Neuronal stem cell (in vitro differentiated cells): ENCODE measurements at regions not wholly inside any gene's neighbourhood (a gene's known extent, or its start where the extent isn't known, plus 50 kb on each side); places are given as distances from the start of the nearest gene placed in this dataset.

Source experiments
- DNase-seq: peaks from one replicate; pipeline ENCODE4 v3.0.0-alpha.2; 2013; ENCODE audit warnings: low spot score
- H2AFZ ChIP-seq: one replicate; pipeline ENCODE4 v1.6.1; 2013; ENCODE audit warnings: mild to moderate bottlenecking, low read length, inconsistent platforms
- H2AK5ac ChIP-seq: 2 replicates; pipeline ENCODE4 v1.6.1; 2013; ENCODE audit warnings: low read depth, mild to moderate bottlenecking, inconsistent platforms, low read length, moderate library complexity, mixed read lengths
- H2BK120ac ChIP-seq: 2 replicates; pipeline ENCODE4 v1.6.1; 2013; ENCODE audit warnings: low read depth, mild to moderate bottlenecking, inconsistent platforms, low read length, moderate library complexity, mixed read lengths
- H2BK12ac ChIP-seq: one replicate; pipeline ENCODE4 v1.6.1; 2013; ENCODE audit warnings: low read length, inconsistent platforms
- H2BK15ac ChIP-seq: 2 replicates; pipeline ENCODE4 v1.6.1; 2013; ENCODE audit warnings: mild to moderate bottlenecking, low read length, inconsistent platforms, mixed read lengths
- H2BK5ac ChIP-seq: one replicate; pipeline ENCODE4 v1.6.1; 2013; ENCODE audit warnings: inconsistent platforms, mild to moderate bottlenecking, low read length, moderate library complexity
- H3K14ac ChIP-seq: one replicate; pipeline ENCODE4 v1.6.1; 2013; ENCODE audit warnings: low read length, inconsistent platforms
- H3K18ac ChIP-seq: 2 replicates; pipeline ENCODE4 v1.6.1; 2013; ENCODE audit warnings: low read length, inconsistent platforms
- H3K23ac ChIP-seq: 2 replicates; pipeline ENCODE4 v1.6.1; 2013; ENCODE audit warnings: low read depth, mild to moderate bottlenecking, mixed read lengths, low read length, inconsistent platforms; ENCODE audit not compliant: poor library complexity
- H3K27ac ChIP-seq: replicated peaks from 3 replicates; pipeline ENCODE4 v1.5.1; 2013; ENCODE audit warnings: low read length, inconsistent platforms
- H3K27me3 ChIP-seq, 3 experiments: 2 replicates each; pipeline ENCODE4 v1.6.1; 2013; ENCODE audit warnings: low read length in 3 of 3, mild to moderate bottlenecking in 2 of 3, inconsistent platforms in 1 of 3, low read depth in 1 of 3, mixed read lengths in 1 of 3, moderate library complexity in 1 of 3; ENCODE audit not compliant: control insufficient read depth in 3 of 3, insufficient read depth in 3 of 3
- H3K36me3 ChIP-seq, 2 donors: replicated peaks in 1 of 2; 2 replicates each; pipeline ENCODE4 v1.6.1; 2013; ENCODE audit warnings: low read length in 2 of 2; ENCODE audit not compliant: control insufficient read depth in 2 of 2, insufficient read depth in 2 of 2
- H3K4ac ChIP-seq: 2 replicates; pipeline ENCODE4 v1.6.1; 2013; ENCODE audit warnings: inconsistent platforms, mild to moderate bottlenecking, low read length, moderate library complexity
- H3K4me1 ChIP-seq, 2 donors: 1 replicate in 1 of 2; 2 replicates in 1 of 2; pipeline ENCODE4 v1.6.1; 2013; ENCODE audit warnings: low read length in 2 of 2, low read depth in 1 of 2; ENCODE audit not compliant: control insufficient read depth in 2 of 2, insufficient read depth in 1 of 2
- H3K4me2 ChIP-seq: one replicate; pipeline ENCODE4 v1.6.1; 2013; ENCODE audit warnings: mild to moderate bottlenecking, low read length, inconsistent platforms; ENCODE audit not compliant: insufficient read depth, poor library complexity, severe bottlenecking
- H3K4me3 ChIP-seq, 2 donors: 2 replicates each; pipeline ENCODE4 v1.5.1; 2013; ENCODE audit warnings: low read length in 2 of 2, mild to moderate bottlenecking in 2 of 2, inconsistent platforms in 1 of 2, moderate library complexity in 1 of 2
- H3K79me1 ChIP-seq: one replicate; pipeline ENCODE4 v1.6.1; 2013; ENCODE audit warnings: low read depth, mild to moderate bottlenecking, inconsistent platforms, low read length, moderate library complexity
- H3K9ac ChIP-seq: one replicate; pipeline ENCODE4 v1.6.1; 2013; ENCODE audit warnings: mild to moderate bottlenecking, low read depth, low read length, inconsistent platforms; ENCODE audit not compliant: poor library complexity
- H3K9me3 ChIP-seq, 2 donors: replicated peaks in 1 of 2; 2 replicates each; pipeline versions ENCODE3 to v1.6.1; 2013; ENCODE audit warnings: low read length in 2 of 2, mild to moderate bottlenecking in 2 of 2, inconsistent platforms in 1 of 2, low read depth in 1 of 2, mixed read lengths in 1 of 2, moderate library complexity in 1 of 2; ENCODE audit not compliant: control insufficient read depth in 2 of 2, insufficient read depth in 1 of 2
- H4K8ac ChIP-seq: one replicate; pipeline ENCODE4 v1.6.1; 2013; ENCODE audit warnings: low read depth, mild to moderate bottlenecking, inconsistent platforms, low read length, moderate library complexity
- H4K91ac ChIP-seq: one replicate; pipeline ENCODE4 v1.6.1; 2013; ENCODE audit warnings: low read length, low read depth, mild to moderate bottlenecking, inconsistent platforms; ENCODE audit not compliant: poor library complexity
- WGBS, 2 donors: extraction: QIAGEN DNeasy Blood & Tissue Kit; methylation state at CpG; one replicate each; pipeline ENCODE4 v1.1.7; 2013; ENCODE audit warnings: missing lambda C conversion rate in 2 of 2, mixed read lengths in 1 of 2; ENCODE audit not compliant: insufficient read length in 2 of 2, insufficient replicate concordance in 1 of 2; ENCODE audit errors: extremely low coverage in 2 of 2; 5-methylcytosine and 5-hydroxymethylcytosine counted together

GRCh38 chr12:87254381-87255030 lies 774.7 kb downstream of the C12orf50 start:
- no peak overlapping the region for H4K91ac ChIP-seq
- H3K27me3 ChIP-seq, result no peaks in the 10 kb centered on the region
- H3K9ac ChIP-seq, result no peak overlapping the region
- WGBS, 2 donors, result no CpG with 5 or more reads among the region's 2 CpGs
- no peak overlapping the region for H3K4ac ChIP-seq
- H3K23ac ChIP-seq, result no peak overlapping the region
- H3K27ac ChIP-seq, result no peak overlapping the region
- no peaks in the 10 kb centered on the region for H3K4me1 ChIP-seq
- no peak overlapping the region for H3K4me3 ChIP-seq
- no peak overlapping the region for H2BK5ac ChIP-seq
- H2BK12ac ChIP-seq, result no peak overlapping the region
- no peak overlapping the region for H3K14ac ChIP-seq
- DNase-seq, result no peak
- no peak overlapping the region for H2BK120ac ChIP-seq
- H3K79me1 ChIP-seq, result no peaks in the 10 kb centered on the region
- H2BK15ac ChIP-seq, result no peak overlapping the region
- no peak overlapping the region for H4K8ac ChIP-seq
- no peak overlapping the region for H3K4me2 ChIP-seq
- no peak overlapping the region for H2AFZ ChIP-seq
- H3K9me3 ChIP-seq, result no peaks in the 10 kb centered on the region
- H2AK5ac ChIP-seq, result no peak overlapping the region
- H3K18ac ChIP-seq, result no peak overlapping the region
- H3K36me3 ChIP-seq, result no peaks in the 10 kb centered on the region

DNA sequence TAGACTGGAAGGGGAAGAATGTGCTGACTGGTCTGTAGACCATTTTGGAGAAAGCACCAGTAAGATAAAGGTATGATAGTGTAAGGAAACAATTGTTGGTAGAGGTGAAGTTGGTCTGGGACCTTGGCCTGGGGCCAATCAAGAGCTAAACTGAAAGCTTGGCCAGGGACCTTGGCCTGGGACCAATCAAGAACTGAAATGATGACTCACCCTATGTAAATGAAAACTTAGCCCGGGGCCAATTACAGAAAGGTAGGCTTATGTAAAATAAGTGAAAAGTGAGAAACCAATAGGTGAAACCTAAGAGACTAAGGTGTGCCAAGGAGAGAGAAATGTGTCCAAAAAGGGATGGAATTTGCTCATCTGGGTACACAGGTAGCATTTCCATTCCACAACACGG lies 776.0 kb downstream of the C12orf50 start:
- Histone ChIP-seq H2BK12ac (no peak overlapping the region), H3K4me3 (no peak overlapping the region), H2AFZ (no peak overlapping the region), H2BK15ac (no peak overlapping the region), H2AK5ac (no peak overlapping the region), H3K9me3 (no peaks in the 10 kb centered on the region), H3K23ac (no peak overlapping the region), H3K9ac (no peak overlapping the region), H3K27ac (no peak overlapping the region), H3K4me1 (no peaks in the 10 kb centered on the region), H3K27me3 (no peaks in the 10 kb centered on the region), H2BK5ac (no peak overlapping the region), H4K8ac (no peak overlapping the region), H2BK120ac (no peak overlapping the region), H3K4ac (no peak overlapping the region), H3K79me1 (no peaks in the 10 kb centered on the region), H3K18ac (no peak overlapping the region), H3K14ac (no peak overlapping the region), H3K36me3 (no peaks in the 10 kb centered on the region), H3K4me2 (no peak overlapping the region), H4K91ac (no peak overlapping the region)
- DNase-seq, result no peak
- whole genome bisulfite sequencing, 2 donors, result no CpG with 5 or more reads among the region's 2 CpGs

DNA sequence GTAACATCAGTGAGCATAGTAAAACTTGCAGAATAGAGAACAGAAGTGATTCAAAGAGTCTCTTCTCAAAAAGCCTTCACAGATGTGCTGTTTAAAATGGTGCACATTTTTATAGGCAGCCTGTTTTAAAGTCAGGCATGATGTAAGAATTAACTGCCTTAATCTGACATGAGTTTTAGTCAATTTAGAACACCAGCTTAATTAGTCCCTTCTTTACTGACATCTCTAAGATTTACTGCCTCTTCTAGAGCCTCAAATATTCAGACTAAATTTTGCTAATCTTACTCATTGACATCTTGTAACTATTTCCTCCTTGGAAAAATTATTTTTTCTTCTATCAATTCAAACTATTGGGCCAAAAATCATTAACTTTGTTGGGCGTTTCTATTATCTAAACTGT lies 782.5 kb downstream of the C12orf50 start:
- no peak overlapping the region for H4K8ac ChIP-seq
- no peak overlapping the region for H2BK15ac ChIP-seq
- no peak overlapping the region for H3K9ac ChIP-seq
- H3K27ac ChIP-seq, result no peak overlapping the region
- H3K79me1 ChIP-seq, result no peaks in the 10 kb centered on the region
- no peaks in the 10 kb centered on the region for H3K4me1 ChIP-seq
- H3K4me3 ChIP-seq, result no peak overlapping the region
- H4K91ac ChIP-seq, result no peak overlapping the region
- no peak overlapping the region for H3K23ac ChIP-seq
- no peak for DNase-seq
- H3K14ac ChIP-seq, result no peak overlapping the region
- no peak overlapping the region for H3K18ac ChIP-seq
- H2AK5ac ChIP-seq, result no peak overlapping the region
- H3K27me3 ChIP-seq, result no peaks in the 10 kb centered on the region
- H2BK5ac ChIP-seq, result no peak overlapping the region
- no peaks in the 10 kb centered on the region for H3K36me3 ChIP-seq
- no peak overlapping the region for H3K4ac ChIP-seq
- H3K9me3 ChIP-seq, result no peaks in the 10 kb centered on the region
- no peak overlapping the region for H2AFZ ChIP-seq
- H2BK120ac ChIP-seq, result no peak overlapping the region
- H3K4me2 ChIP-seq, result no peak overlapping the region
- no peak overlapping the region for H2BK12ac ChIP-seq
- no CpG with 5 or more reads among the region's 1 CpG for WGBS, 2 donors

DNA sequence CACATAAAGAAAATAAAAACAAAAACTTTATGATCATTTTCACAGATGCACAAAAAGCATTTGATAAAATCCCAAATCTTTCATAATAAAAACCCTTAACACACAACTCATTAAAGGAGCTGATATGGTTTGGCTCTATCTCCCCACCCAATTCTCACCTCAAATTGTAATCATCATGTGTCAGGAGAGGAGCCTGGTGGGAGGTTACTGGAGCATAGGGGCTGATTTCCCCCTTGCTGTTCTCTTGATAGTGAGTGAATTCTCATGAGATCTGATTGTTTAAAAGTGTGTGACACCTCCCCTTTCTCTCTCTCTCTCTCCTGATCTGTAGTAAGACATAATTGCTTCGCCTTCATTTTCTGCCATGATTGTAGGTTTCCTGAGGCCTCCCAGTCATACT lies 790.7 kb downstream of the C12orf50 start:
- no peak overlapping the region for H2AFZ ChIP-seq
- no peak overlapping the region for H2BK120ac ChIP-seq
- H4K91ac ChIP-seq, result no peak overlapping the region
- no peak overlapping the region for H3K4me3 ChIP-seq
- no peak overlapping the region for H2BK5ac ChIP-seq
- WGBS, 2 donors, result no CpG with 5 or more reads among the region's 1 CpG
- H4K8ac ChIP-seq, result no peak overlapping the region
- no peak overlapping the region for H2BK15ac ChIP-seq
- H2AK5ac ChIP-seq, result no peak overlapping the region
- no peaks in the 10 kb centered on the region for H3K27me3 ChIP-seq
- H2BK12ac ChIP-seq, result no peak overlapping the region
- no peaks in the 10 kb centered on the region for H3K4me1 ChIP-seq
- no peaks in the 10 kb centered on the region for H3K9me3 ChIP-seq
- no peak overlapping the region for H3K9ac ChIP-seq
- no peak overlapping the region for H3K23ac ChIP-seq
- DNase-seq, result no peak
- no peak overlapping the region for H3K14ac ChIP-seq
- H3K27ac ChIP-seq, result no peak overlapping the region
- H3K18ac ChIP-seq, result no peak overlapping the region
- no peak overlapping the region for H3K4me2 ChIP-seq
- H3K36me3 ChIP-seq, result no peaks in the 10 kb centered on the region
- no peaks in the 10 kb centered on the region for H3K79me1 ChIP-seq
- H3K4ac ChIP-seq, result no peak overlapping the region
